SW 1271 (cell line): ENCODE measurements at regions not wholly inside any gene's neighbourhood (a gene's known extent, or its start where the extent isn't known, plus 50 kb on each side); places are given as distances from the start of the nearest gene placed in this dataset.

Experiments used
- DNase-seq, 2 experiments: peaks; one replicate each; lab custom pipeline; 2025; lab: John Stamatoyannopoulos, UW

DNA sequence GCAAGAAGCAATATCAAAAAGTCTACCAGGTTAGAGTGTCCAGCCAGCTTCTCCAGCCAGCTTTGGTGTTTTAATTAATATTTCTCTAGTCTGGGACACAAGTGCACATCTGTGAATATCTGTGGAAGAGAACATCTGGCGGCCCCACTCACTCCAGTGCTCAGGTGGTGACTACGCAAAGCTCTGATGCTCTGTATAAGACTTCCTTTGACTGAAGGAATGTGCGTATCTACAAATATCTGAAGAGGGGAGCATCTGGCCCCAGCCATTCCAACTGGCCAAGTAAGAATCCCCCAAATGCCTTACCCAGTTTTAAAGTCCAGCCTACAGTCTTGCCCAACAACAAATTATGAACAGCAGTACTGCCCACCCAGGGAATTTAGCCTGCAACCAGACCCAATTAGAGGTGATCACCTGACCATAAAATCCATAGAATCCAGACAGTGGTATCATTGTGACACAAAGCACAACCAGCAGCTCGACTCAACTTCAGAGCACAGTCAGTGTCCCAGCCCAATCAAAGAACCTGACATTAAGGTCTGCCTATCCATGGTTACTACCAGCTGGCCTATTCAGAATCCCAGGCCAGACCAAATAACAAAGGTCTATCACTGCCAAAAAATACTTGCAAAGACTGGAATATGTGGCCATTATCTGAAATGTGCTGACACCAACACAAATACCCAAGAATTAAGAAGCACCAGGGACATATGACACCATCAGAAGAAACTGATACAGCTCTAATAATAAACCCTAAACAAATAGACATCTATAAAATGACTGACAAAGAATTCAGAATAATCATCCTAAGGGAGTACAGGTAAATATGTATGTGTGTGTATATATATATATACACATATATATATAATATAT lies 76.1 kb upstream of the MANEA start:
- no peak for DNase-seq

DNA sequence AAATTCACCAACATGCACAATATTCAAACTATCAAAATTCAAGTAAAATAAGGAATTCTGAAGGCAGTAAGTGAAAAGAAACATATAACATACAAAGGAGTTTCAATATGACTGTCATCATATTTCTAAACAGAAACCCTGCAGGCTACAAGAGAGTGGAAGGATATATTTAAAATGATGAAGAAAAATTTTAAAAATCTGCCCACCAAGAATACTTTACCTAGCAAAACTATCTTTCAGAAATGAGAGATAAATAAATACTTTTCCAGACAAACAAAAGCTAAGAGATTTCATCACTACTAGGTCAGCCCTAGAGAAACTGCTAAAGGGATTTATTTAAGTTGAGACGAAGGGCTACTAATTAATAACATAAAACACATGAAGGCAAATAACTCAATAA lies 73.8 kb upstream of the MANEA start:
- no peak for DNase-seq

GRCh38 chr6:95511404-95511803 lies 65.9 kb upstream of the MANEA start:
- no peak for DNase-seq

DNA sequence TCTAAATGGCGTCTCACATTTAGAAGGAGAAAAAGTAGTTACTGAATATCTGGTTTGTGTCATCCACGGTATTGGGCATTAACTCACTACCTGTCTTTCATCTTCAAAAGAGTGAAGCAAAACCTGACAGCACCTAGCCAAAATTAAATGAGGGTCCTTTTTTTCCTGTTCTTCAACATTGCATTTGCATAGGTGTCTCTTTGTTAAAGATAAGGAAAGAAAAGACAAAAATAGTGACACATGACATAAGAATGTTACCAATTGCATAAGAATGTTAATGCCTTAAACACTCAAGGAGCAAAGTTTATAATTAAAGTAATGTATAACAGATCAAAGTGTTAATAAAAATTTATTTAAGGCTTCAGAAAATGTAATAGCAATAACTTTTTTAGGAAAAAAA lies 61.4 kb upstream of the MANEA start:
- DNase-seq, result no peak

DNA sequence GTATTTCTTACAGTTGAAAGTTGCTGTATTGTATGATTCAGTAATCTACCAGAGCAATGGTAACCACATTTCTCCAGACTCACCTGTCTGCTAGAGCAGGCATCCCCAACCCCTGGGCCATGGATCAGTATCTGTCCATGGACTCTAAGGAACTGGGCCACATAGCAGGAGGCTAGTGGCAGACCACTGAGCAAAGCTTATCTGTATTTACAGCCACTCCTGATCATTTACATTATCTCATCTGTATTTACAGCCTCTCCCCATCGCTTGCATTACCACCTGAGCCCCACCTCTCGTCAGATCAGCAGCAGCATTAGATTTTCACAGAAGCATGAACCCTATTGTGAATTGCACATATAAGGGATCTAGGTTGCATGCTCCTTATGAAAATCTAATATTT lies 60.3 kb upstream of the MANEA start:
- DNase-seq, result no peak

GRCh38 chr6:95517568-95517967 lies 59.8 kb upstream of the MANEA start:
- DNase-seq, result no peak

DNA sequence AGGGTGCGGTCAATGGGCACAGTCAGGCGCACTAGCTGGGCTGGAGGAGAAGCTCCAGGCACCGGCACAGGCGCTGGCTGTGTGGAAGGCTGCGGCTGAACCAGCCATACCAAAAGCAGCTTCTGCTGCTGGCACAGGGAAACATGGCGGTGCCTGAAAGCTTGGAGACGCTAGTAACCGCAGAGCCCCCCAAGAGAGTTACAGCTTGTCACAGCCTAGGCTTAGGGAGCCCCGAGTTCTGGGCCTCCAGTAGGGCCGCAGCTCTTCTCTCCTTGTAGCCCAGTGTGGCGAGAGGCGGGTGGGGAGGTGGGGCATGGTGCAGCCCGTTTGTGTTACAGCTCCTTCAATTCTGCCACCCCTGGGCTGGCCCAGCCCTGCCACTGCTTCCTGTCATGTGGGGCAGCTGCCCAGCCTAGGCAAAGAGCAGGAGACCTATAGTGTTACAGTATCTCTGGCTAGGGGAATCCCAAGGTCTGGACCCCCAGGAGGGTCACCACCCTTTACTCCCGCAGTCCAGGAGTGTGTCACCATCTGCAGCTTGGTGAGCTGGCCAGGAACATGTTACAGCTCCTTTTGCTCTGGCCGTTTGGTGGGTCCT lies 58.6 kb upstream of the MANEA start:
- DNase-seq, result no peak

DNA sequence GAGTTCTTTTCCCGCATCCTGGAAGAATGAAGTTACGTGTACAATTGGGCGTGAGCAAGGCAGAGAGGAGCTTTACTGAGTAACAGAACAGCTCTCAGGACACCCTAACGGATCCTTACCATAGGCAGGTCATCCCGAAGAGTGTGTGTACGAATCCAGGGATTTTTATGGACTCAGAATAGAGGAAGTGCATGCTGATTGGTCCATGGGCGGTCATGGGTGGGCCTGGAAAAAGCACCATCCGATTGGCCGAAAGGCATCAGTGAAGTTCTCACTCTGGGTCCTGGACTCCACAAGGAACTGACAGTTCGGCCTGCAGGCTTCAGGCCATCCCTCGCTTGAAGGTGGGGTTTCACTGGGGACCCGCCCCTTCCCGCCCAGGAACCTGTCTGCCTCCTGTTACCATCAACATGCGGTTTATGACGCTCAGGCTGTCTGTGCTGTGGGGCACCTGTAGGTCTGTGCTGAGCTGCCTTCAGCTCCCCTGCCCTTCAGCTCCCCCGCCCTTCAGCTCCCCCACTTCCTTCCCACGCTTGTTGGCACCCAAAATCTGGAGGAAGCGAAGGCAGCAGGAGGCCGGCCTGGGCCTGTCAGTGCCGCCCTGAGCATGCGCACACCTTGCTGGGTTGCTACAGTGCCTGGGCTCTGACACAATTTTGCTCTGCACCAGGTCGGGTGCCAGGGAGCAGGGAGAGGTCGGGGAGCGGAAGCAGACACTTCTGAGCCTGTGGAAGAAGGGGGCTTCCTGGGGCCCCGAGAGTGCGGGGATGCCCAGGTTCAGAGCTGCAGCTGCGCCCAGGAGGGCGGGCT lies 57.9 kb upstream of the MANEA start:
- no peak for DNase-seq

DNA sequence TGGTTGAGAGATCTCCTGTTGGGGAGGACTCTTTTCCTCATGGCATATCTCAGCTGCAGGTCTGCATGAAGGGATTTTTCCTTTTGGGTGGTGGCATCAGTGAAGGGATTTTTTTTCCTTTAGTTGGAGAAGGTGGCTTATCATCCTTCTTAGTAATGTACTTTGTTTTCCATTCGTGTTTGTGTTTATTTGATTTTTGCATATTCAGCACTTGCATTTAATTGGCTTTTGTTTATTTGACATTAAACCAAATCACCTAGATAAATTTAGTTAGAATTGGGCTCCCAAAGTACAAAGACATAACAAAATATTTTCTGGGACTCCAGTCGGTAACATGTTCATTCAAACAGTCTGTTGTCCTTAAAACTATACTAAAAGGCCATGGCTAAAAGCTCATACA lies 56.2 kb upstream of the MANEA start:
- DNase-seq, result no peak
